RPMI7951 (cell line): ENCODE measurements at regions not wholly inside any gene's neighbourhood (a gene's known extent, or its start where the extent isn't known, plus 50 kb on each side); places are given as distances from the start of the nearest gene placed in this dataset.

Source experiments
- DNase-seq: peaks from one replicate; pipeline ENCODE4 v3.0.0-alpha.2; 2012; ENCODE audit warnings: low read depth

- DNase-seq = no peak
Observed at GRCh38 chr5:2266641-2267240, 384.0 kb upstream of the IRX4 start.

GRCh38 chr5:2265341-2265740, 382.6 kb upstream of the IRX4 start:
- DNase-seq = no peak

- DNase-seq = no peak
Observed at GRCh38 chr5:2263763-2264162, 381.0 kb upstream of the IRX4 start.

GRCh38 chr5:2262620-2263019, 379.9 kb upstream of the IRX4 start:
- DNase-seq = no peak

GRCh38 chr5:2261004-2261703, 378.4 kb upstream of the IRX4 start:
- DNase-seq = no peak

- no peak for DNase-seq
Observed at GRCh38 chr5:2260211-2261003, 377.7 kb upstream of the IRX4 start.

- DNase-seq = no peak
Observed at GRCh38 chr5:2259494-2260107, 376.9 kb upstream of the IRX4 start.

GRCh38 chr5:2258861-2259260, 376.1 kb upstream of the IRX4 start:
- no peak for DNase-seq

- no peak for DNase-seq
Observed at GRCh38 chr5:2257326-2258244, 374.9 kb upstream of the IRX4 start.

GRCh38 chr5:2256691-2257280, 374.1 kb upstream of the IRX4 start:
- no peak for DNase-seq

- DNase-seq = no peak
Observed at GRCh38 chr5:2255915-2256690, 373.4 kb upstream of the IRX4 start.

GRCh38 chr5:2254880-2255750, 372.4 kb upstream of the IRX4 start:
- DNase-seq = no peak

GRCh38 chr5:2254406-2254805, 371.7 kb upstream of the IRX4 start:
- no peak for DNase-seq

- no peak for DNase-seq
Observed at GRCh38 chr5:2253040-2253975, 370.6 kb upstream of the IRX4 start.

GRCh38 chr5:2251751-2252150, 369.0 kb upstream of the IRX4 start:
- DNase-seq = no peak

- DNase-seq = no peak
Observed at GRCh38 chr5:2251298-2251697, 368.6 kb upstream of the IRX4 start.

GRCh38 chr5:2250365-2250950, 367.7 kb upstream of the IRX4 start:
- no peak for DNase-seq

- no peak for DNase-seq
Observed at GRCh38 chr5:2249442-2249841, 366.7 kb upstream of the IRX4 start.
